ENCODE measurements at regions not wholly inside any gene's neighbourhood (a gene's known extent, or its start where the extent isn't known, plus 50 kb on each side); places are given as distances from the start of the nearest gene placed in this dataset.

DNA sequence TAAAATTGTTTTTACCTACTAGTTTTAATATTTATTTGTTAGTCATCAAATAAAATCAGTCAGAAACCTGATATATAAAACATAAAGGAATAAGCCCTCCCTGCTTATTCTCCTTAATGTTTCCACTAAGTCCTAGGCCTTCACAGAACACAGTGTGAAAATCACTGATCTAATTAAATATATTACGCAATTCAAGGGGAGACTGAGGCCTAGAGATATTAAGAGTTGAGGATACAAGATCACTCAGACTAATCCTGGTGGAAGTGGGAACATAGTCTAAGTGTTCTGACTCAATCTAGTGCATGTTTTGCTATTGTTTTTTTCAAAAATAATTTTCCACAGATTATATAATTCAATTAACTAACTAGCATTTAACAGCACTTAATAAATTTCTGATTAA lies 401.1 kb downstream of the SLCO4C1 start:
- Histone ChIP-seq H3K36me3 (no peaks in the 10 kb centered on the region), H3K27ac (no peak overlapping the region), H3K4me1 (no peaks in the 10 kb centered on the region), H3K4me3 (no peak overlapping the region), H3K9me3 (no peaks in the 10 kb centered on the region), H3K27me3 (no peaks in the 10 kb centered on the region)
- TF ChIP-seq EP300 (IDR thresholded peaks at IDR 0.05) (no peak), POLR2AphosphoS5 (IDR thresholded peaks at IDR 0.05) (no peak), POLR2A (IDR thresholded peaks at IDR 0.05) (no peak)
- TF ChIP-seq, protein P1, sequence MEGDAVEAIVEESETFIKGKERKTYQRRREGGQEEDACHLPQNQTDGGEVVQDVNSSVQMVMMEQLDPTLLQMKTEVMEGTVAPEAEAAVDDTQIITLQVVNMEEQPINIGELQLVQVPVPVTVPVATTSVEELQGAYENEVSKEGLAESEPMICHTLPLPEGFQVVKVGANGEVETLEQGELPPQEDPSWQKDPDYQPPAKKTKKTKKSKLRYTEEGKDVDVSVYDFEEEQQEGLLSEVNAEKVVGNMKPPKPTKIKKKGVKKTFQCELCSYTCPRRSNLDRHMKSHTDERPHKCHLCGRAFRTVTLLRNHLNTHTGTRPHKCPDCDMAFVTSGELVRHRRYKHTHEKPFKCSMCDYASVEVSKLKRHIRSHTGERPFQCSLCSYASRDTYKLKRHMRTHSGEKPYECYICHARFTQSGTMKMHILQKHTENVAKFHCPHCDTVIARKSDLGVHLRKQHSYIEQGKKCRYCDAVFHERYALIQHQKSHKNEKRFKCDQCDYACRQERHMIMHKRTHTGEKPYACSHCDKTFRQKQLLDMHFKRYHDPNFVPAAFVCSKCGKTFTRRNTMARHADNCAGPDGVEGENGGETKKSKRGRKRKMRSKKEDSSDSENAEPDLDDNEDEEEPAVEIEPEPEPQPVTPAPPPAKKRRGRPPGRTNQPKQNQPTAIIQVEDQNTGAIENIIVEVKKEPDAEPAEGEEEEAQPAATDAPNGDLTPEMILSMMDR (IDR thresholded peaks at IDR 0.05), result no peak
- DNase-seq (ENCODE audit: low spot score in 2 of 2), result no peak
- 98% methylated on average over 1 of the region's 1 CpG for WGBS

DNA sequence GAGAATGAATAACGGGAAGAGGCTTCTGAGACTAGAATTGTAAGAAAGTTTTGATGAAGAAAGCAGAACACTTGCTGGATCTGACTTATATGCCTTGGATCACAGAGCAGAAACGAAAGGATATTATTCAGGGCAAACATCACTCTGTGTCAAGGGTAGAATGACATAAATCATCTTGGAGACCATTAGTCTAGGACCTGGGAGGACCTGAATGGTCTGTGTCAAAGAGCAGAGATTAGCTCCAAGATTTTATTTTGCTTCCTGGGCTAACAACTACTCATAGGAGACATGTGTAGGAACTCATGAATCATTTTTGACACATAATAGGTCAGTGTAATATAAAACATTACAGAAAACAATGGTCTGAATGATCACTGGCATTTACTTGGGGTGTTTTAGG lies 417.9 kb downstream of the SLCO4C1 start:
- no peak overlapping the region for H3K4me3 ChIP-seq
- WGBS, result 56% methylated on average over 2 of the region's 2 CpGs

DNA sequence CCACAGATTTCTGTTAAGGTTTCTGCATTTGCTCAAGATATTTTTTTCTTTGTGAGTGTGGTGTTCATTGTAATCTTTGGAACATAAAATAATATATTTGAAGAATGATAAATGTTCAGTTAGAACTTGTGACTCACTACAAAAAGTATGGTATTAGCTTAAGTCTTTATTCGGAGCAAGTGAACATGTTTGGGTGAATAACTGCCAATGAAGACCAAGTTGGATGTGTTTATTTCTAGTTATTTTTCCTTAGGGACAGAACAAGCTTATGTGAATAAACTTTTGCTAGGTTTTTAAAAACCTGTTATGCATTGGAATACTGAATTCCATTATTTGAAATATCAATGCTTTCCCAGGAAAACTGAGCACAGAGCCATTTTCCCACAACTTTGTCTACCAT lies 418.6 kb downstream of the SLCO4C1 start:
- 65% methylated on average over 1 of the region's 1 CpG for WGBS
- Histone ChIP-seq H3K36me3 (no peaks in the 10 kb centered on the region), H3K27ac (no peak overlapping the region), H3K4me3 (no peak overlapping the region), H3K27me3 (no peaks in the 10 kb centered on the region), H3K4me1 (no peaks in the 10 kb centered on the region), H3K9me3 (no peaks in the 10 kb centered on the region)
- no peak for TF ChIP-seq POLR2A (IDR thresholded peaks at IDR 0.05)
- no peak for TF ChIP-seq EP300 (IDR thresholded peaks at IDR 0.05)
- TF ChIP-seq, protein P1 (IDR thresholded peaks at IDR 0.05), result no peak
- no peak for TF ChIP-seq POLR2AphosphoS5 (IDR thresholded peaks at IDR 0.05)
- no peak for DNase-seq (ENCODE audit: low spot score in 2 of 2)

More for the DNA sequence above, 417.9 kb downstream of the SLCO4C1 start:
- no peaks in the 10 kb centered on the region for H3K27me3 ChIP-seq
- no peaks in the 10 kb centered on the region for H3K4me1 ChIP-seq
- no peak overlapping the region for H3K27ac ChIP-seq
- TF ChIP-seq EP300 (IDR thresholded peaks at IDR 0.05) (no peak), POLR2AphosphoS5 (IDR thresholded peaks at IDR 0.05) (no peak), POLR2A (IDR thresholded peaks at IDR 0.05) (no peak)
- TF ChIP-seq, protein P1 (IDR thresholded peaks at IDR 0.05), result no peak
- no peak for DNase-seq (ENCODE audit: low spot score in 2 of 2)
- H3K36me3 ChIP-seq, result no peaks in the 10 kb centered on the region
- no peaks in the 10 kb centered on the region for H3K9me3 ChIP-seq

DNA sequence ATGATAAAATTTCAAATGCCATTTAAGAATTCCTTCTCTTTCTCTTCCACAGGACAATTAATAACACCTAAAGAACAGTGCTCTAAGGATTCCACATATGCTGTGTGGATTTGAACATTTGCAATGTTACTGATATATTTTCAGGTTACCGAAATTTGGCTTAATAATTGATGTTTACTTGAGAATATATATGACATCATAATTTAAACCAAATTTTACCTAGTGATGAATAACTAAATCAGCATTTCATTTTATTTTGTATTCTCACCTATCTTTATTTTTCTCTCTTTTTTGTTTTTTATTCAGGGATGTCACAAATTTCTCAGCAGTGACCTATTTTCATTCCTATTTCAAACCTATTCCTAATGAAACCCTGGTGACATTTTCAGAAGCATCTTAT lies 429.6 kb downstream of the SLCO4C1 start:
- WGBS, result 82% methylated on average over 1 of the region's 1 CpG
- H3K27me3 ChIP-seq, result no peaks in the 10 kb centered on the region

DNA sequence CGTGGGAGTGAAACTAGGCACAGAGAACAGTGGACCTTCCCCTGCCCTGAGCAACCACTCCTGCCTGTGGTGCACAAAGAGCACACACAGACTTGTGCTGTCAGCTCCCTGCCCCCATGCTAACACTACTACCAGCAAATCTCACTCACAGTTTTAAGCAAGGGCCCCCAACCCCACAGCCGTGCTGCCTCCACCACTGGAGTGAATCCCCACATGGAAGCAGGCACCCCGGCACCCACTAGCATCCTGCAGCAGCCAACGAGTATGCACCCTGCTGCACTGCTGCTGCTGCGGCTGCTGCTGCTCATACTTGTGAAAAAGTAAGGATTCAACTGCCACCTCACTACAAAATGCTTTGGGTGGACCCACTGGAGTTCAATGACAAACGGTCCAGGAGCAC lies 435.5 kb downstream of the SLCO4C1 start:
- no peak for DNase-seq (ENCODE audit: low spot score in 2 of 2)
- 87% methylated on average over 3 of the region's 6 CpGs for WGBS
- no peaks in the 10 kb centered on the region for H3K27me3 ChIP-seq
- H3K36me3 ChIP-seq, result no peaks in the 10 kb centered on the region
- TF ChIP-seq EP300 (IDR thresholded peaks at IDR 0.05) (no peak), POLR2AphosphoS5 (IDR thresholded peaks at IDR 0.05) (no peak), POLR2A (IDR thresholded peaks at IDR 0.05) (no peak)
- TF ChIP-seq, protein P1 (IDR thresholded peaks at IDR 0.05), result no peak
- H3K4me1 ChIP-seq, result no peaks in the 10 kb centered on the region
- no peak overlapping the region for H3K4me3 ChIP-seq
- H3K9me3 ChIP-seq, result no peaks in the 10 kb centered on the region
- no peak overlapping the region for H3K27ac ChIP-seq

More for the DNA sequence above, 429.6 kb downstream of the SLCO4C1 start:
- no peak for DNase-seq (ENCODE audit: low spot score in 2 of 2)
- no peak overlapping the region for H3K27ac ChIP-seq
- H3K36me3 ChIP-seq, result no peaks in the 10 kb centered on the region
- no peak overlapping the region for H3K4me3 ChIP-seq
- H3K4me1 ChIP-seq, result no peaks in the 10 kb centered on the region
- no peak for TF ChIP-seq EP300 (IDR thresholded peaks at IDR 0.05)
- no peak for TF ChIP-seq POLR2AphosphoS5 (IDR thresholded peaks at IDR 0.05)
- TF ChIP-seq, protein P1 (IDR thresholded peaks at IDR 0.05), result no peak
- TF ChIP-seq POLR2A (IDR thresholded peaks at IDR 0.05), result no peak
- H3K9me3 ChIP-seq, result no peaks in the 10 kb centered on the region

All from suprapubic skin (tissue), 4 donors.